Right renal pelvis (tissue), 4 donors: ENCODE measurements at regions not wholly inside any gene's neighbourhood (a gene's known extent, or its start where the extent isn't known, plus 50 kb on each side); places are given as distances from the start of the nearest gene placed in this dataset.
"Not testable (repeated sequence)": the region's sequence is repeated elsewhere in the genome, so short reads cannot be mapped to it uniquely, and the experiment has no call there.

Experiments
- DNase-seq, 4 donors: peaks; one replicate each; pipeline ENCODE4 v3.0.0-alpha.2; 2013; ENCODE audit warnings: low read depth in 4 of 4, low spot score in 3 of 4, missing footprints in 1 of 4

DNA sequence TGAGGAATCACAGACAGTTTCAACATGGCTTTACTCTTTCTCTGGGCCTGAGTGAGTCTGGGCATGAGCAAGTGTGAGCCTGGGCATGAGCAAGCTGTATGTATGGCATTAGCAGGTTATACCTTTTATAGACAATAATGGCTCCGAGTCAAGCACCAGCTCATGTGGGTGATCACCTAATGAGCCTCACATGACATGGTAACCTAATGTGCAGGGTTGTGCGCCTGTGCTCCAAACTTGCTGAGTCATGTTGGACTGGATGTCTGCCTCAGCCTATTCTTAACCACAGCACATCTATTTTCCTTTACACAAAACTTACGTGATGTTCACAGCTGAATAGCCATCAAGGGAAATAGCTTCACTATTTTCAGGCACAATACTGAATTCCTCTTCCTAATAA, 236.2 kb upstream of the NRIP1 start:
- no peak for DNase-seq

DNA sequence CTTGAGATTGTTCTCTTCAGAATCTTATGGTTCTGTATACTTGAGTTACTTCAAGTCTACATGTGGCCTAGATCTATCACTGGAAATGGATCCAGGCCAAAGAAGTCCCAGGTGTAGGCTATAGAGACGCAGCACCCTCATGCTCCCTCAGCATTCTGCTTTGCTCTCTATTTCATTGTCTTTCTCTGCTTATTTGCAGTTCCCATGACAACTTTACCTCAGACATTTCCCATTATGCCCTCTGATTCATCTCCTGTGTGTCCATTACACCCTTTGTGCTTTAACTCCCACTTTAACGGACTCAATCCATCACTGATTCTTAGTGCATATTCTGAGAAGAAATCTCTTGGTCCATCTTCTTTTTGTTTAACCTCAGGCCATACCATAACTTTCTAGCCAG, 236.9 kb upstream of the NRIP1 start:
- no peak for DNase-seq

DNA sequence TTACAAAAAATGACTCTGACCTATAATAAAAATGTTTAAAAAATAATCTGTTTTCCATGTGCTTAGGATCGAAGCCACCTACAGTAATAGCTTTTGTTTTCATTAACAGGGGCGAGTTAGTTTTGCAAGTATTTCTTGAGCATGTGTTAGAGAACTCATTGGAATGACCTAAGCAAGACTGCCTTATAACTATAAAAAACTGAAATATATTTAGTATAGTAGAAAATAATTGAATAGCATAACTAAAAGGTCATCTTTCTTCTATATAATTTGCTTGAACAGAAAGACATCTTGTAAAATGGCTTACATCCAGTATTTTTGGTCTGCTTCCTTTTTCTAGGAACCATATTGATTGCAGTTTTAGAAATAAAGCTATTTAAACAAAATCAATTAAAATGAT, 241.5 kb upstream of the NRIP1 start:
- no peak for DNase-seq

DNA sequence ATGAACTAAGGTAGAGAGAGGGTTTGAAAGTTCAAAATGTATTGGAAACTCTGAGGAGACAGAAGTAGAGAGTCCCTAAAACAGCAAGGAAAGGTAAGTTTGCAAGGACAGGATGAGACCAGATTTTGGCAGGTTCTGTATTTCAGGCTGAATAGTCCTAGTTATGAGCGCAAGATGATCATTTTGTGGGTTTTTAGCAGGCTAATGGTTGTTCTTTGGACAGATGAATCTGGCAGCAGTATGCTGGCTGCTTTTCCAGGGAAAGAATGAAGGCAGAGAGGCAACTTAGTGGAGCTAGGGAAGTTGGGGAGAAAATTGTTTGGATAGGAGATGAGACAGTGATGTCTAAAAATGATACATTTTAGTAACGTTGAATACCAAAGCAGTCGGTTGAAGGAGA, 243.5 kb upstream of the NRIP1 start:
- no peak for DNase-seq

DNA sequence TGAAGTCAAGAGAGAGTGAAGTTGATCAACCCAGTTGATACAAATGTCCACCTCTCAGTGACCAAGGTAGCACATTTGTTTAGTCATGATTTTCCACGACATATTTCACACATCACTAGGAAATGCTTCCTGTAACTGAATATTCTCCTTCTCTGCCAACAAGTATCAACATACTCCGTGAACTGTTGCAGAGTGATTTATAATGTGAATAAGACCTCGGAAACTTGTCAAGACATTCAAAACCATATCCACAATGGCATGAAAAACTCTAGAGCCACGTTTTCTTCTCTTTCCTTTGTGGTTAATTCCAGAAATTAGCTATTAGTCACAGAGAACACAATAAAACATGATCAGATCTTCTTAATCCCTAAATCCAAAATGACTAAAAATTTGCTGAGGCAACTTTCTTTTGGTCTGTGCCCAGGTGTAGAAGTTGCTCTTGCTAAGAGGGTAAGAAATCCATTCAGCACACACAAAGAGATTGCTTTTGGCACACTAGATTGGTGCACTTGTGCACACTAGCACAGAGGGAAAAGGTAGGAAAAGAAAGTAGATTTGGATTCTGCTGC, 244.3 kb upstream of the NRIP1 start:
- no peak for DNase-seq

DNA sequence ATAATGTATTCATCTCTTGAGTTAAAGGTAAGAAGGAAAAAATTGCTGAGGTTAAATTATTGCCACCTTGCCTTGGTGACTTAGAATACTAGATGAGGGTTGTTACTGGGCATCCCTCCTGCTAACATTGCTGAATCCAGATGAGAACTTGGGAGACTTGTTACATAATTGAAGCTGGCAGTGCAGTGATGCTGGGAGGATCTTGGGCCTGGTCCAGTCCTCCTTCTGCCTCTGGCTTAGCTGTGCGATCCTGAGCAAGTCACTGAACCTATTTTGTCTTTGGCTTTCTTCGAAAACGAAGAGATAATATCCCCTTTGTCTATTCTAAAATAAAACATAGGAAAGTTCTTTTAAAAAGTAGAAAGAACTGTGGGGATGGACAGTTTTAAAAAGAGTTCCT, 244.9 kb upstream of the NRIP1 start:
- no peak for DNase-seq

DNA sequence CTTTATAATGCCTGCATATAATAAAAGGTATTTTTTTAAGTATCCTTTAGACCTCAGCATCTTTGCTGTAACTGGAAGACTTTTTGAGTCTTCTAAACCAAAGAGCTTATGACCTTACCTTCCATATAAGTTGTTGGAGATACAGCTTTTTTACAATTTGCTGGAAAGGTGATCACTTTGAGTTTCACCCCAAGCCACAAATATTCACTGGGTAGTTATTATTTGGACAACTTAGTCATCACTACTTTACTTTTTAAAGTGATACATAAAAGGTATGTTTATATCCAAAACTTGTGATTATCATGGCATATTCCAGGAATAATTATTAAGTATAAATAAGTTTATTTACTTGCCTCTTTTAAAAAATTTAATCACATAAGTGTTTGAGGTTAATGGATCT, 246.7 kb upstream of the NRIP1 start:
- DNase-seq = no peak

DNA sequence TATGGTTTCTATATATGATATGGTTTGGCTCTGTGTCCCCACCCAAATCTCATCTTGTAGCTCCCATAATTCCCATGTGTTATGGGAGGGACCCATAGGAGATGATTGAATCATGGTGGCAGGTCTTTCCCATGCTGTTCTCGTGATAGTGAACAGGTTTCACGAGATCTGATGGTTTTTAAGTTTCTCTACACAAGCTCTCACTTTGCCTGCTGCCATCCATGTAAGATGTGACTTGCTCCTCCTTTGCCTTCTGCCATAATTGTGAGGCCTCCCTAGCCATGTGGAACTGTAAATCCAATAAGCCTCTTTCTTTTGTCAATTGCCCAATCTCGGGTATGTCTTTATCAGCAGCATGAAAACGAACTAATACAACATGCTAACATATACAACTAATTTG, 252.2 kb upstream of the NRIP1 start:
- not testable (repeated sequence) for DNase-seq

DNA sequence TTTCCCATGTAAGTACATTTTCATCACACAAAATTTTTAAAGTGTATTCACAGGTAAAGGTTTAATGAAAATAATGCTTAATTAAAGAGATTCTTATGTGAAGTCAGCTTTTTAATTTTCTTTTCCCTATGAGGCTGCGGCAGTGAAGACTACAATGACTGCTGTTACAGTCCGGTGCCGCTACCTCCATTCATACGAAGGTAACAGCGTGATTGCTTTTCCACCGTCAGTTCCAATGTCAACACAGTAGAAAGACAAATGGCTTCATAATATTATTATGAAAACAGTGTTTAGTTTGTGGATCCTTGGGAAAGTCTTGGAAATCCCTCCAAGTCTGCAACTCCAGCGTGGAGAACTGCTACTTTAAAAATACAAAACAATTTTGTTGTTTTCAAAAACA, 254.9 kb upstream of the NRIP1 start:
- DNase-seq = no peak

DNA sequence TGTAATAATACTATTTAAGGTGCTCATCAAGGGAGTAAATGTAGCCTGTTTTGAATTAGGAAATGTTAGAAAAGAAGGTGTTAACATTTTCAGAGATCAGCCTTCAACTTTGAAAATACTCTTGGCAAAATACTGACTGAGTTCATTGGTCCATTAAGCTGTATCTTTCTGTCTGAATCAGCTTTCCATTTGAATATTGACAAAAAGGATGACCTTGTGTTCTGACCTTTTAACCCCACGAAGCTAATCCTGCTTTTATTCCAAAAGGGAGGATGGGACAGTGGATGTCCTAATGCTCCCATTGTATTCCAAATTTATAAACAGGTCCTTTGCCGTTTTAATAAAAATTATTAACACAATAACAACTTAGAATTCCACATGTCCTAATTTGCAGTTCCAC, 259.7 kb upstream of the NRIP1 start:
- DNase-seq = no peak

DNA sequence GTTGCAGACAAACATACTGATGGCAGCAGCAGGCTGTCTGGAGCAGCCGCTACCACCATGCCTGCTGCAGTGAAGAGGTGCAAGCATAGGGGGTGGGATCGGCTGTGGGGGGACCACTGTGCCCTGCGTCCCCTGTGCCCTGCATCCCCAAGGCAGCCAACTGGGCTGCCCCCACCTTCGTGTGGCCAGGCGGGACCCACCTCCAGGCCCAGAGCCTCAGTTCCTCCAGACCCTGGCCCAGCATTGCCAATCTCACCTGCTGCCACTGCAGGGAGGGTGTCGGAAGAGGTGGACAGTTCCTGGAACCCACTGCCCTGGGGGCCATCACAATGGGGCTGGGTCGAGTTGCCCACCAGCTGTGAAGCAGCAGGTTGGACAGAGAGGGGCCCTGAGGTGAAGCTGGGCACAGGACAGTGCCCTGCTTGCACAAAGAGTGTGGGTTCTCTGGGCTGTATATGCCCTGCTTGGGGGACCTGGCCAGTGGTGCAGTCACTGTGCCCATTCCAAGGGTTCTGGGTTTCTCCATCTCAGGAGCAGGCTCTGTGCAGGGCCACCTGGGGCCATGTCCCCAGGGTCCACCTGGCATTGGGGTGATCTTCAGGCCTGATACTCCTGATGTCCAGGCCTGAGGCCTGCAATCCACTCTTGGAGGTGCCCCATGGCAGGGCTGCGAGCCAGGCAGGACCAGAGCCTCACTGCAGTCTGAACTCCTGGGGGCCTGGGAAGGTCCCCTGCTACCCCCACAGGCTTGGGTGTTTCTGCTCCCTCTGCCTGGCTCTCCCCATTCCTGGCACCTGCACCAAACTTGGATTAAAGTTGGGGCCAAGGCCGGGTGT, 261.4 kb upstream of the NRIP1 start:
- no peak for DNase-seq

DNA sequence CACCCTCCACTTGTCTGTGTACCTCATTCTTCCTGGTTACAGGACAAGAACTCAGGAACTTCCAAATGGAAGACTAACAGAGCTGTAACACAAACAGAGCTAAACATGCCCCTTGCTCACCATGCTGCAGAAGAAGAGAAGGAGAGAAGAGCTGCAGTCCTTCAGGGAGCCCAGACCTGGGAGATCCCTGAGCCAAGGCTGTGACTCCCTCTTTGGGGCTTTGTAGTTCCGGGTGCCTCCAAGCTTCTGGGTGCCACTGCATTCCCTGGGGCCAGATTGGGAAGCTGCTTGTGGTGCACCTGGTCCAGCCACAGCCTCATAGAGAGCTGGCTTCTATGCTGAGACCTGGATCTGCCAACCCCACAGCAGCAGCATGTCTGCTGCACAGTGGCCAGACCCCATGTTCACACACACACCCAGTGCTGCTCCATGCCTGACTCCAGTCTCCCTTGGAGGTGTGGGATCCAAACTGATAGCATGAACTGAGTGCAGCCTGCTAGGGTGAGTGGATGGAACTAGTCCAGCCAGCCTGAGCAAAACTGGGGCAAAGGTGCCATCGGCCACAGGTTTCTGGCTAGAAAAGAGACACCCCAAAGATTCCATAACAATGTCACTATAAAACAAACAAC, 263.0 kb upstream of the NRIP1 start:
- no peak for DNase-seq

DNA sequence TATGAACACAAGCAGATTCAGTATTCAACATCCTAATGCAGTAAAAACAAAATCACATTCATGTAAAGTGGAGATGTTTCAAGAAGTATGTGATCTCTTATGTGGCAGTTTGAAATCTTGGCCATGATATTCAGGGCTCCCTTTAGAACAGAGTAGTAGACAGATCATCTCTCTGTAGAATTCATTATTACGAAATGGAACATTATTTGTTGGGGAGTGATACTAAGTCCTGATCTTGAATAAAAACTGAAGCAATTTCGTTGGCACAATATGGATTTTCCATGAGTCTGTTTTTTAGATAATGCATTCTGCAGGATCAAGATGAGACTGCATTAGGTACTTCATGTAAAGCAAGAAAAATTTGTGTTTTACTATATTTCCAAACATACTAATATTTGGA, 264.4 kb upstream of the NRIP1 start:
- DNase-seq = no peak

DNA sequence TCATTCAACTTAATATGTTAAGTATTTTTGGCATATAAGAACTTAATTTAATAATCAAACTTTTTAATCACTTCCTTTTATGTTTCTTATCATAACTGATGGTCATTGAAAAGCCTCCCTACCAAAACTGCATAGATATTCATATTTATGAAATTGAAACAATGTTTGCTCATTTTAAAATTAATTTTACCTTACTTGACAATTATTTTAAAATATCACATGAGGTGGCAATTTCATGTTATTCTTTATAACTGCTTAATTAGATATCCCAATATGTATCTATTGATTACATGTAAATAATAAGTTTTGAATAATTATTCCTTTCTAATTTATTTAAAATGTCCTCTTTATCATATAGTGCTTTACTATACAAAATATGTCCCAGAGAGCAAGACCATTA, 266.1 kb upstream of the NRIP1 start:
- no peak for DNase-seq

DNA sequence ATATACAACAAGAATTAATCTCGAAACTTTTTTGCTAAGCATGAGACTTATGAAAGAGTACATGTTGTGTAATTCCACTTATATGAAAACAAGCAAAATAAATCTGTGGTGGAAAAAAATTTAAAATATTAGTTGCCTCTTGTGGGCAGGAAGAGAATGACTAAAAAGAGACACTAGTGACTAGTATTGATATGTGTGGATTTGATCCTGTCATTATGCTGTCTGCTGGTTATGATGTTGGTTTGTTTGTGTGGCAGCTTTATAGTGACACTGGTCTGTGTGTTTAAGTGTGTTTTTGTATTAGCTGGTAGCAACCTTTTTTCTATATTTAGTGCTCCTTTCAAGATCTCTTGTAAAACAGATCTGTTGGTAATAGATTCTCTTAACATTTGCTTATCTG, 267.8 kb upstream of the NRIP1 start:
- DNase-seq = no peak

DNA sequence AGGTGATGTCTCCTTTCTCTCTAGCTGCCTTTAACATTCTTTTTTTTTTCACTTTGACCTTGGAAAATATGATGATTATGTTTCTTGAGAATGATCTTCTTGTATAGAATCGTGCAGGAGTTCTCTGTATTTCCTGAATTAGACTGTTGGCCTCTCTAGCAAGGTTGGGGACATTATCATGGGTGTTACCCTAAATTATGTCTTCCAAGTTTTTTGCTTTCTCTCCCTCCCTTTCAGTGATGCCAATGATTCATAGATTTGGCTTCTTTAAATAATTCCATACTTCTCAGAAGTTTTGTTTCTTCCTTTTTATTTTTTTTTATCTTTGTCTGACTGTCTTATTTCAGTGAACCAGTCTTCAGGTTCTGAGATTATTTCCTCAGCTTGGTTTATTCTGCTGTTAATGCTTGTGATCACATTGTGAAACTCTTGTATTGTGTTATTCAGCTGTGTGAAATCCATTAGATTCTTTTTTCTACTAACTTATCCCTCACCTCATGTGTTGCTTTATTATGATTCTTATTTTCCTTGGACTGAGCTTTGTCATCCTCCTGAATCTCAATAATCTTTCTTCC, 268.4 kb upstream of the NRIP1 start:
- no peak for DNase-seq

DNA sequence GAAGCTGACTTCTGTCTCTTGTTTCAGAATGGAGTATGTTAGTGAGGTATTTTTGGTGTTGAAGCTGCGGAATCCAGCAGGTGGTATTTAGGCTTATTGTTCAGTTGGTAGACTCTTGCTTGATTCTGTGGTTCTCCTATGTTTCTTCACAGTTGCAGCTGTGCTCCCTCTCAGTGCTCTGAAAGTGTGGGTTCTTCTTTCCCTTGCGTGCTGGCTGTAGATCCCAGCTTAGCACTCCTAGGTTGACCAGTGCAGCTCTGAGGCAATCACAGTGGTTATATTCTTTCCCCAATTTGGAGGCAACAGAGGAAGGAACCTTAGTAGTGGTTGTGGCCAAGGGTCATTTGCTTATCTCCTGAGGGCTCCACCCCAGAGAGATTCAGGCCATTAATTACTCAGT, 269.2 kb upstream of the NRIP1 start:
- no peak for DNase-seq

DNA sequence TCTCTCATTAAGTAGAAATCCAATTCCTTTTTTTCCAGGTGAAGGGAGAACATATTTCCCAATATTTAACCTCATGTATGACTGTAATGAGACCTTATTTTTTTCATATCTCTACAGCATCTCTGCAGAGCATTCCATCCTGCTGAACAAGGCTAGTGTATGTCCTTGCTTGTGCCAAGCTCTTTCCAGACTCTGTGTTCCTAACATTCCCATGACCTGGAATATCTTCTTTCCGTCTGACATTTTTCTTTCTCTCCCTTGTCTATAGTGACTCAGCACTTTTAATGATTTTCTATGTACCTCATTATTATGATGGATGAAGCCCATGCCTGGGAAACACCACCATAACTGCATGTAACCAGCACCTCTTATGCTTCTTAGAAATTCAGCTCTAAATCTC, 278.3 kb upstream of the NRIP1 start:
- DNase-seq = no peak

DNA sequence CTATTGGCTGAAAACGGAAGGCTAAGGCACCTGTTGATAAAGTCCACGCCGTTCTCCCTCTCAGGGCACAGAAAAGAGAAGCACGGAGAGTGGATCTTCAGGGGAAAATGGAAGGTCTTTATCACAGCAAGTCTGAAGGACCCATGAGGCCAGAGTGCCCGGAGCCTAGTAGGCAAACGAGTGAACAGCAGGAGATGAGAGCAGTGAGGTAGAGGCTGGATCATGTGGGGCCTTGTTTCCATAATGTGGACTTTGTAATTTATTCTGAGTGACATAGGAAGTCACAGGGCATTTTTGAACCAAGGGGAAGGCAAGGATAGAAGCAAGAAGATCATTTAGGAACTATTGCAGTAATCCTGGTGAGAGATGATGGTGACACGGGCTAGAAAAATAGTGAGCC, 287.2 kb upstream of the NRIP1 start:
- no peak for DNase-seq

DNA sequence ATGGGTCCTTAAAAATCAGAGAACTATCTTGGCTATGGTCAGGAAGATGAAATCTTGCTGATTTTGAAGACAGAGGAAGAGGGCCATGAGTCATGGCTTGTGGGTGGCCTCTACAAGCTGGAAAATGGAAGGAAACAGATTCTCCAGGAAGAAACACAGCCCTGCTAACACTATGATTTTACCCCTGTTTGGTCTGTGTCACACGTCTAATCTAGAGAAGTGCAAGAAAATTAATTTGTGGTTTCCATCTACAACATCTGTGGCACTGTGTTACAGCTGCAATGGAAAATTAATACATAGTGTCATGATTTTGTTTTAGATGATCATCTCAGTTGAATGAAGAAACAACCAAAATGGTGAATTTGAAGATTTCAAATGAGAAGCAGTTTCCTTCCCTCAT, 288.7 kb upstream of the NRIP1 start:
- no peak for DNase-seq

DNA sequence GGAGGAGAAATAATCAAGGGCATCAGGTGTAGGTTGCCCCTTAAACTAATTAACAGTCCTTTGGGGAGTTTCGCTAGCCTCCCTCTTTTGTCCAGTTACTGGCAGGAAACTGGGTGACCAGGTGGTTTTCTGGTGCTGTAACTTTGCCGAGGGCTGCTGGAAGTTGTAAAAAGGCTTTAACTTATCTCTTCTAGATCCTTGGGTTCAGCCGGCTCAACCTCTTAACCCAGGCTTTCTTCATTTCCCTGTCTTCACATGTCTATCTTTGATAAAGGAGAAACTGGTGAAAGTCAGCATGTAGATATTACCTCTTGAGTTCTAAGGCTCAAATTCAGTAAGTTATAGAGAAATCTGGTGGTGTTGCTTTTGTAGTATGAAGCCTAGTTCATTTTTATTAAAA, 289.7 kb upstream of the NRIP1 start:
- no peak for DNase-seq

DNA sequence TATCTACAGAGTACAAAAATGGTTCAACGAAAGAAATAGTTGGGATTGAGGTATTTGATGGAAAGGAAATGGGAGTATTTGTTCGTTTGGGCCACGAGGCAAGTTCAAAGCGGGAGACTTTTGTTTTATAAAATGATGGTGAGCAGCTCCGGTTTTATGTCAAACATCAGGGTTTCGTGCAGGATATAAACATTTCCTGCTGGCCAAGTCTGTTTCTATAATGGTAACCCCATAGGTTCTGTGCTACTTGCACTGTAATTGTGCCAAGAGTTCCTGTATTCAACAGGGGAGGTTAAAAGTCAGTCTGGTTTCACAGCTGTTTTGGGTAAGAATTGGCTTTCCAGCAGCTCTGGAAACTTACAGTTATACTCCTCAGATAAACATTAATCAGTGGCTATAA, 290.3 kb upstream of the NRIP1 start:
- no peak for DNase-seq
